Aorta (tissue), 5 donors: ENCODE measurements at regions not wholly inside any gene's neighbourhood (a gene's known extent, or its start where the extent isn't known, plus 50 kb on each side); places are given as distances from the start of the nearest gene placed in this dataset.
"Not testable (repeated sequence)": the region's sequence is repeated elsewhere in the genome, so short reads cannot be mapped to it uniquely, and the experiment has no call there.

ENCODE experiments used
- ATAC-seq: fragments of 200-7000 bp; cut with Tn5 transposase; one replicate; pipeline ENCODE4 v1.9.1; 2022; ENCODE audit warnings: moderate library complexity; ENCODE audit not compliant: low FRiP score
- DNase-seq, 2 donors: peaks; one replicate each; pipeline ENCODE4 v3.0.0-alpha.2; 2020
- H3K27ac ChIP-seq, 2 donors: one replicate each; pipeline ENCODE4 v1.5.1; 2013; ENCODE audit warnings: low read length in 2 of 2, mild to moderate bottlenecking in 2 of 2, moderate library complexity in 2 of 2, control low read depth in 1 of 2, inconsistent platforms in 1 of 2, low read depth in 1 of 2
- H3K27me3 ChIP-seq, 2 donors: one replicate each; pipeline ENCODE4 v1.6.1; 2013; ENCODE audit warnings: control low read depth in 1 of 2, low read length in 1 of 2, mild to moderate bottlenecking in 1 of 2, moderate library complexity in 1 of 2; ENCODE audit not compliant: insufficient read depth in 2 of 2, control insufficient read depth in 1 of 2
- H3K36me3 ChIP-seq, 2 donors: one replicate each; pipeline ENCODE4 v1.6.1; 2013; ENCODE audit warnings: control low read depth in 1 of 2, low read length in 1 of 2, mild to moderate bottlenecking in 1 of 2; ENCODE audit not compliant: insufficient read depth in 2 of 2, control insufficient read depth in 1 of 2
- H3K4me1 ChIP-seq, 2 donors: one replicate each; pipeline ENCODE4 v1.6.1; 2013; ENCODE audit warnings: low read length in 2 of 2, control low read depth in 1 of 2, mild to moderate bottlenecking in 1 of 2, moderate library complexity in 1 of 2; ENCODE audit not compliant: insufficient read depth in 2 of 2, control insufficient read depth in 1 of 2
- H3K4me3 ChIP-seq, 2 donors: one replicate each; pipeline ENCODE4 v1.5.1; 2013; ENCODE audit warnings: low read length in 2 of 2, control low read depth in 1 of 2, mild to moderate bottlenecking in 1 of 2
- H3K9me3 ChIP-seq: one replicate; pipeline ENCODE4 v1.6.1; 2013; ENCODE audit warnings: mild to moderate bottlenecking, low read length; ENCODE audit not compliant: control insufficient read depth
- WGBS, 2 donors: extraction: QIAGEN DNeasy Blood & Tissue Kit; methylation state at CpG; one replicate each; pipeline ENCODE4 v1.1.7; 2013; 5-methylcytosine and 5-hydroxymethylcytosine counted together
- intact Hi-C, 2 donors: fragments of 100-400 bp; cut with DNase I; formaldehyde crosslinking; loops; one replicate each; pipeline versions ENCODE4 v1.14.2 to v1.15.0; 2022
- donor health status: healthy with polysubstance abuse.
- donor health status: Bipolar disorder and iron deficiency.
- donor health status: DM: no; HTN: no; CAD: no.
- donor health status: DM: no; HTN: no; CAD: no.
- donor health status: DM: yes; HTN: yes; CAD: no.

DNA sequence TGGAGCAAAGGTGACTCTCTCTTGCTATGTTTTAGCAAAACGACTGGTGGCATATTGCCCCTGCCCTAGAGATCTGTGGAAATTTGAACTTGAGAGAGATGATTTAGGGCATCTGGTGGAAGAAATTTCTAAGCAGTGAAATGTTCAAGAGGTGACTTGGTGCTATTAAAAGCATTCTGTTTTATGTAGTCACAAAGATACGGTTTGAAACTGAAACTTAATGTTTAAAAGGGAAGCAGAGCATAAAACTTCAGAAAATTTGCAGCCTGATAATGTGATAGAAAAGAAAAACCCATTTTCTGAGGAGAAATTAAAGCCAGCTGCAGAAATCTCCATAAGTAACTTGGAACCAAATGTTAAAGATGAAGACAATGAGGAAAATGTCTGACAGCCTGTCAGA, 1170.7 kb upstream of the IGFBP7 start:
- DNase-seq, ATAC-seq, H3K27ac ChIP-seq, H3K4me3 ChIP-seq, H3K27me3 ChIP-seq, H3K4me1 ChIP-seq, H3K36me3 ChIP-seq, intact Hi-C loops, H3K9me3 ChIP-seq: not testable (repeated sequence)
- 12 to 24% methylated on average over 2 of the region's 2 CpGs for WGBS, 2 donors

DNA sequence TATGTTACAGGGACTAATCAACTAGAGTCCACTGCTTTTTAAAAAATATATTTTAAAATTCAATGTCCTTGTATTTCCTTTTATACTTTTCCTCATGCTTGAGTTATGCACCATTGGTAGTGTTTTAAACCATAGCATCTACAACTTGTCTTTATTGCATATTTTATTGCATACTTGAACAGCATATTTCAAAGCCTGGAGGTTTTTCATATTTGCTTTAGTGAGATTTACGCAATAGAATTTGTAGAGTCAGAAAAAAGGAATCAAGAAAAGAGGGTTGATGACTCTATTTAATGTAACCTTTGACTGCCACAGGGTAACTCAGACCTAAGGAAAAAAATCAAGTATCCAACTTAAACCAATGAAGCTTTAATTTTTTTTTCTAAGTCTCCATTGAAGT, 1165.7 kb upstream of the IGFBP7 start:
- no peaks in the 10 kb centered on the region for H3K4me1 ChIP-seq
- intact Hi-C loops = no loop called here
- no peak overlapping the region for H3K27ac ChIP-seq
- no peak overlapping the region for H3K4me3 ChIP-seq
- DNase-seq (no peak), ATAC-seq (no peak)
- H3K27me3 ChIP-seq = no peaks in the 10 kb centered on the region
- H3K36me3 ChIP-seq = no peaks in the 10 kb centered on the region
- WGBS, 2 donors = 27 to 39% methylated on average over 1 of the region's 1 CpG
- H3K9me3 ChIP-seq = no peaks in the 10 kb centered on the region

DNA sequence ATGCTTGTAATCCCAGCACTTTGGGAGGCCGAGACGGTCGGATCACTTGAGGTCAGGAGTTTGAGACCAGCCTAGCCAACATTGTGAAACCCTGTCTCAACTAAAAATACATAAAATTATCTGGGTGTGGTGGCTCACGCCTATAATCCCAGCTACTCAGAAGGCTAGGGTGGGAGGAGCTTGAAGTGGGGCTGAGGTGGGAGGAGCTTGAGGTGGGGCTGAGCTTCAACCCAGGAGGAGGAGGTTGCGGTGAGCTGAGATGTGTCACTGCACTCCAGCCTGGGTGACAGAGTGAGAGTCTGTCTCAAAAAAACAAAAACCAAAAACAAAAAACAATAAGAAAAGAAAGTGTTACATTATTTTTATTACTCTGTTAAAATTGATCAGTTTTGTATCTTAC, 1164.4 kb upstream of the IGFBP7 start:
- Histone ChIP-seq H3K36me3 (no peaks in the 10 kb centered on the region), H3K27me3 (no peaks in the 10 kb centered on the region), H3K9me3 (peaks cover 2% of the 10 kb centered on the region), H3K27ac (no peak overlapping the region), H3K4me1 (no peaks in the 10 kb centered on the region), H3K4me3 (no peak overlapping the region)
- DNase-seq (no peak), ATAC-seq (no peak)
- intact Hi-C loops = no loop called here
- WGBS, 2 donors = 90 to 92% methylated on average over 5 of the region's 5 CpGs

DNA sequence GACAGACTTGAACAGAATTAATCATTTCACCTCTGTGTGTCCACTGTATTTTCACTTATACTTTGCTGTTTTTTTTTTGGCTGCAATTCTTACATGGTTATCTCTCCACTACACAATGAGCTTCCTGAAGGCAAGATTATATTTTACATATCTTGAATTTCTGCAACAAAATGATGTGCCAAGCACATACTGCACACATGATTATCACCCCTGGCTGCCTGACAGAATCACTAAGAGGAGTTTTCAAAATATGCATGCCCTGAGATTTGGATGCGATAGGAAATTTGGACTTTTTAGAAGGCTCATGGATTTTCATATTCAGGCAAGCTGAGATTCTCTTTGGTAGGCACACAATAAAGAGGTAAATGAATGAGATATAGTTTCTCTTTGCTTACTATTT, 1162.1 kb upstream of the IGFBP7 start:
- 26 to 45% methylated on average over 1 of the region's 1 CpG for WGBS, 2 donors
- Histone ChIP-seq H3K27ac (no peak overlapping the region), H3K27me3 (no peaks in the 10 kb centered on the region), H3K9me3 (peaks cover 2% of the 10 kb centered on the region), H3K4me1 (no peaks in the 10 kb centered on the region), H3K4me3 (no peak overlapping the region), H3K36me3 (no peaks in the 10 kb centered on the region)
- no peak for DNase-seq
- no peak for ATAC-seq
- intact Hi-C loops = no loop called here

DNA sequence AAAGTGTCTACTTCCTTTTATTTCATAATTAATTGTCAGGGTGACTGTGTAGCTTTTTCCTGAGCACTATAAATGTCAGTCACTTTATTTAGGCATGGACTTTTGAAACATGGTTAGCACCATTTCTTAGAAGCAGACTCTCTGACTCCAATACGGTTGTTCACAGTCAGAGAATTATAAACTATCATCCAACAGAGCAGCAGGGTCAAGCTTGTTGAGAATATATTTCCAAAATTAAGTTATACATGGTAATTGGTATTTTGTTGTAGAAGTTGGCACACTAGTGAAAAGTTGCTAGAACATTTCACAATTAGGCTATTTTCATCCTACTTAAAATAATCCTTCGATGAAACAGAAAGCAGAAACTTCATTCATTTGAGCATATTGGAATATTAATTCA, 1155.5 kb upstream of the IGFBP7 start:
- Histone ChIP-seq H3K4me1 (peaks cover 0 to 3% of the 10 kb centered on the region in 2 donors), H3K27ac (no peak overlapping the region), H3K9me3 (peaks cover 2% of the 10 kb centered on the region), H3K4me3 (no peak overlapping the region), H3K27me3 (no peaks in the 10 kb centered on the region), H3K36me3 (no peaks in the 10 kb centered on the region)
- no peak for ATAC-seq
- intact Hi-C loops = no loop called here
- WGBS, 2 donors = 27 to 35% methylated on average over 2 of the region's 2 CpGs
- no peak for DNase-seq

DNA sequence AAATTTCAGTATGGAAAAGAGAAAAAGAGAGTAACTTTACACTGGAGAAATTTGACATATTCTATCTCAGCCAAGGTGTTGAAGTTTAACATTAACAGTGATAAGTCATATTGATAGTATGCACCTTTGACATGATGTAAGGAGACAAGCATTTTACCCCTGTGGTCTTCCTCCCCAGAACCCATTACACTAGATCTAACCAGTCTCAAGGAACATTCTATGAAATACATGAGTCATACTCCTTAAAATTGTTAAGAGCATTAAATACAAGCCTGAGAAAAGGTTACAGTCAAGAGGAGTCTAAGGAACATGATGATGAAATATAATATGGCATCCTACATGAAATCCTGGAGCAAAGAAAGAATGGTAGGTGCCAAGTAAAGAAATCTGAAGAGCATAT, 1151.3 kb upstream of the IGFBP7 start:
- Histone ChIP-seq H3K27ac (no peak overlapping the region), H3K27me3 (no peaks in the 10 kb centered on the region), H3K9me3 (no peaks in the 10 kb centered on the region), H3K36me3 (no peaks in the 10 kb centered on the region), H3K4me1 (peaks cover 0 to 3% of the 10 kb centered on the region in 2 donors), H3K4me3 (no peak overlapping the region)
- DNase-seq (no peak), ATAC-seq (no peak)
- intact Hi-C loops = no loop called here

DNA sequence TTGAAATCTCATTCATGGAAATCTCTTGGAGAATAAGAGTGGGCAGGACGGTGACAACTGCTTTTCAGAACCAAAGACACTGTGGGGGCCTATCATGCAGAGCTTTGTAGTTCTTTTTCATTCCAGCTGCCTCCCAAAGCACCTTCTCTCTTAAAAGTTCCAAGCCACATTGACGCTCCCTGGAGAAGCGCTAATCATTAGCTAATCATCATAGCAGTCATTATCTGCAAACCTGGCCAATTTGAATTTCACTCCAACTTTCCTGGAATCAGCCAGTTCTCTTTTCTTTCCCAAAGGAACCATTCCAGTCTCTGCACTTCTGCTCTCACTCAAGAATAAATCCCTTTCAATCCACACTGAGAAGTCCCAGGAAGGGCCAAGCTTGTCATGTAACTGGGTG, 1144.1 kb upstream of the IGFBP7 start:
- 73 to 81% methylated on average over 3 of the region's 3 CpGs for WGBS, 2 donors
- intact Hi-C loops = no loop called here
- Histone ChIP-seq H3K4me1 (no peaks in the 10 kb centered on the region), H3K36me3 (no peaks in the 10 kb centered on the region), H3K27ac (no peak overlapping the region), H3K27me3 (no peaks in the 10 kb centered on the region), H3K9me3 (peaks cover 5% of the 10 kb centered on the region), H3K4me3 (no peak overlapping the region)
- no peak for ATAC-seq
- no peak for DNase-seq

DNA sequence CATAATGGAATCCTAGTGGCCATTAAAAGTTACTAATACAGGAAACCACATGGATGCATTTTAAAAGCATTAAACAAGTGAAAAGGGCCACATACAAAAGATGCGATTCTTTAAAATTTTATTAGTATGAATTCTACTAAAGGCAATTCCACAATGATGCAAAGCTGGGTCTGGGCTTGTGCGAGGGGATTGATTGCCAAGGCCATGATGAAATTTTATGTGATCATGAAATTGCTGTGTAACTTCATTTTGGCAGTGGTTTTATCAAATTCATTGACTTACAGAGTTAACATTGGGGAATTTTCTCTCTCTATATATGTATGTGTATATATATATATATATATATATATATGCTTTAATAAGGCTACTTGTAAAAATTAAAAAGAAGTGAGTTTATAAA, 1142.5 kb upstream of the IGFBP7 start:
- no peak for ATAC-seq
- Histone ChIP-seq H3K27ac (no peak overlapping the region), H3K36me3 (no peaks in the 10 kb centered on the region), H3K4me1 (no peaks in the 10 kb centered on the region), H3K9me3 (peaks cover 5% of the 10 kb centered on the region), H3K4me3 (no peak overlapping the region), H3K27me3 (no peaks in the 10 kb centered on the region)
- DNase-seq = no peak
- 92 to 100% methylated on average over 2 of the region's 2 CpGs for WGBS, 2 donors
- intact Hi-C loops = no loop called here

DNA sequence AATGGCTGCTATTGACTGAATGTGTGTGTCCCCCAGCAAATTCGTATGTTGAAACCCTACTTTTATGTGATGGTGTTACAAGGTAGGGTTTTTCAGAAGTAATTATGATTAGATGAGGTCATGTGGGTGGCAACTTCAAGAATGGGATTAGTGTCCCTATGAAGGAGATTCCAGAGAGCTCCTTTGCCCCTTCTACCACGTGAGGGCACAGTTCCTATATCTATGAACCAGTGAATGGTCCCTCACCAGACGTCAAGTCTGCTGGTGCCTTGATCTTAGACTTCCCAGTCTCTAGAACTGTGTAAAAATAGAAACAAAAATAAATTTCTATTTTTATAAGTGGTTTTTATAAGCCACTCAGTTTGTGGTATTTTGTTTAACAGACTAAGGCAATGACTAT, 1137.6 kb upstream of the IGFBP7 start:
- ATAC-seq (no peak), DNase-seq (no peak)
- H3K27ac ChIP-seq = no peak overlapping the region
- no peaks in the 10 kb centered on the region for H3K4me1 ChIP-seq
- H3K27me3 ChIP-seq = no peaks in the 10 kb centered on the region
- no peaks in the 10 kb centered on the region for H3K36me3 ChIP-seq
- 32 to 33% methylated on average over 3 of the region's 3 CpGs for WGBS, 2 donors
- no peak overlapping the region for H3K4me3 ChIP-seq
- H3K9me3 ChIP-seq = peaks cover 5% of the 10 kb centered on the region
- intact Hi-C loops = no loop called here
